ENCODE measurements at regions not wholly inside any gene's neighbourhood (a gene's known extent, or its start where the extent isn't known, plus 50 kb on each side); places are given as distances from the start of the nearest gene placed in this dataset.

DNA sequence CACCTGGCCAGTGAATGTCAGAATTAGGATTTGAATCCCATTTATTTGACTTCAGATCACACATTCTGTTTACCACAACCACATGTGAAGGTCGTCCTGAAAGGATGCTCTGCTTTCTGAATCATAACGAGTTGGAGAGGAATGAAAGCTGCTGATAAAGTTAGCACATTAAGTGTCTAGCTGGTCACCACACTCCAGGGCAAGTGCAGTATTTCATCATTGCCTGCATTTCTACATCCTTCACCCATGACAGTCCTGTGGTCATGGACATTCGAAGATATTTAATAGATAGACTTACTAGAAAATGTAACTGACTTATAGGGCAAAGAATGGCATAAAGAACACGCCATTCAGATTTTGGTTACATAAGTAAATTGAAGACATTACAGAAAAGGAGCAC lies 52.7 kb upstream of the ST6GALNAC3 start:
- no peak for TF ChIP-seq EZH2 (conservative IDR thresholded peaks at IDR 0.05; ENCODE audit: low read depth, low read length)
- TF ChIP-seq, protein P1, sequence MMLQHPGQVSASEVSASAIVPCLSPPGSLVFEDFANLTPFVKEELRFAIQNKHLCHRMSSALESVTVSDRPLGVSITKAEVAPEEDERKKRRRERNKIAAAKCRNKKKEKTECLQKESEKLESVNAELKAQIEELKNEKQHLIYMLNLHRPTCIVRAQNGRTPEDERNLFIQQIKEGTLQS (CRISPR knock-in tag; IDR thresholded peaks at IDR 0.05) = no peak
- TF ChIP-seq, protein P2, sequence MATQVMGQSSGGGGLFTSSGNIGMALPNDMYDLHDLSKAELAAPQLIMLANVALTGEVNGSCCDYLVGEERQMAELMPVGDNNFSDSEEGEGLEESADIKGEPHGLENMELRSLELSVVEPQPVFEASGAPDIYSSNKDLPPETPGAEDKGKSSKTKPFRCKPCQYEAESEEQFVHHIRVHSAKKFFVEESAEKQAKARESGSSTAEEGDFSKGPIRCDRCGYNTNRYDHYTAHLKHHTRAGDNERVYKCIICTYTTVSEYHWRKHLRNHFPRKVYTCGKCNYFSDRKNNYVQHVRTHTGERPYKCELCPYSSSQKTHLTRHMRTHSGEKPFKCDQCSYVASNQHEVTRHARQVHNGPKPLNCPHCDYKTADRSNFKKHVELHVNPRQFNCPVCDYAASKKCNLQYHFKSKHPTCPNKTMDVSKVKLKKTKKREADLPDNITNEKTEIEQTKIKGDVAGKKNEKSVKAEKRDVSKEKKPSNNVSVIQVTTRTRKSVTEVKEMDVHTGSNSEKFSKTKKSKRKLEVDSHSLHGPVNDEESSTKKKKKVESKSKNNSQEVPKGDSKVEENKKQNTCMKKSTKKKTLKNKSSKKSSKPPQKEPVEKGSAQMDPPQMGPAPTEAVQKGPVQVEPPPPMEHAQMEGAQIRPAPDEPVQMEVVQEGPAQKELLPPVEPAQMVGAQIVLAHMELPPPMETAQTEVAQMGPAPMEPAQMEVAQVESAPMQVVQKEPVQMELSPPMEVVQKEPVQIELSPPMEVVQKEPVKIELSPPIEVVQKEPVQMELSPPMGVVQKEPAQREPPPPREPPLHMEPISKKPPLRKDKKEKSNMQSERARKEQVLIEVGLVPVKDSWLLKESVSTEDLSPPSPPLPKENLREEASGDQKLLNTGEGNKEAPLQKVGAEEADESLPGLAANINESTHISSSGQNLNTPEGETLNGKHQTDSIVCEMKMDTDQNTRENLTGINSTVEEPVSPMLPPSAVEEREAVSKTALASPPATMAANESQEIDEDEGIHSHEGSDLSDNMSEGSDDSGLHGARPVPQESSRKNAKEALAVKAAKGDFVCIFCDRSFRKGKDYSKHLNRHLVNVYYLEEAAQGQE (IDR thresholded peaks at IDR 0.05; ENCODE audit: borderline replicate concordance in 1 of 2, low read depth in 1 of 2, low read length in 2 of 2) = no peak
- no peak for TF ChIP-seq JUND (CRISPR knock-in tag; IDR thresholded peaks at IDR 0.05)
- TF ChIP-seq, protein P3, sequence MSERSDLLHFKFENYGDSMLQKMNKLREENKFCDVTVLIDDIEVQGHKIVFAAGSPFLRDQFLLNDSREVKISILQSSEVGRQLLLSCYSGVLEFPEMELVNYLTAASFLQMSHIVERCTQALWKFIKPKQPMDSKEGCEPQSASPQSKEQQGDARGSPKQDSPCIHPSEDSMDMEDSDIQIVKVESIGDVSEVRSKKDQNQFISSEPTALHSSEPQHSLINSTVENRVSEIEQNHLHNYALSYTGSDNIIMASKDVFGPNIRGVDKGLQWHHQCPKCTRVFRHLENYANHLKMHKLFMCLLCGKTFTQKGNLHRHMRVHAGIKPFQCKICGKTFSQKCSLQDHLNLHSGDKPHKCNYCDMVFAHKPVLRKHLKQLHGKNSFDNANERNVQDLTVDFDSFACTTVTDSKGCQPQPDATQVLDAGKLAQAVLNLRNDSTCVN (CRISPR knock-in tag; IDR thresholded peaks at IDR 0.05; ENCODE audit: borderline replicate concordance) = no peak
- no peak for TF ChIP-seq EED (CRISPR knock-in tag; IDR thresholded peaks at IDR 0.05)
- TF ChIP-seq, protein P4, sequence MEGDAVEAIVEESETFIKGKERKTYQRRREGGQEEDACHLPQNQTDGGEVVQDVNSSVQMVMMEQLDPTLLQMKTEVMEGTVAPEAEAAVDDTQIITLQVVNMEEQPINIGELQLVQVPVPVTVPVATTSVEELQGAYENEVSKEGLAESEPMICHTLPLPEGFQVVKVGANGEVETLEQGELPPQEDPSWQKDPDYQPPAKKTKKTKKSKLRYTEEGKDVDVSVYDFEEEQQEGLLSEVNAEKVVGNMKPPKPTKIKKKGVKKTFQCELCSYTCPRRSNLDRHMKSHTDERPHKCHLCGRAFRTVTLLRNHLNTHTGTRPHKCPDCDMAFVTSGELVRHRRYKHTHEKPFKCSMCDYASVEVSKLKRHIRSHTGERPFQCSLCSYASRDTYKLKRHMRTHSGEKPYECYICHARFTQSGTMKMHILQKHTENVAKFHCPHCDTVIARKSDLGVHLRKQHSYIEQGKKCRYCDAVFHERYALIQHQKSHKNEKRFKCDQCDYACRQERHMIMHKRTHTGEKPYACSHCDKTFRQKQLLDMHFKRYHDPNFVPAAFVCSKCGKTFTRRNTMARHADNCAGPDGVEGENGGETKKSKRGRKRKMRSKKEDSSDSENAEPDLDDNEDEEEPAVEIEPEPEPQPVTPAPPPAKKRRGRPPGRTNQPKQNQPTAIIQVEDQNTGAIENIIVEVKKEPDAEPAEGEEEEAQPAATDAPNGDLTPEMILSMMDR (CRISPR knock-in tag; IDR thresholded peaks at IDR 0.05) = no peak
- no peak for TF ChIP-seq ZBTB3 (CRISPR knock-in tag; IDR thresholded peaks at IDR 0.05; ENCODE audit: borderline replicate concordance, low read depth)
- no peak for TF ChIP-seq ZNF343 (CRISPR knock-in tag; IDR thresholded peaks at IDR 0.05)
- no peak for TF ChIP-seq SRSF1 (optimal IDR thresholded peaks at IDR 0.05; ENCODE audit: low read depth, low read length)
- TF ChIP-seq, protein P5, sequence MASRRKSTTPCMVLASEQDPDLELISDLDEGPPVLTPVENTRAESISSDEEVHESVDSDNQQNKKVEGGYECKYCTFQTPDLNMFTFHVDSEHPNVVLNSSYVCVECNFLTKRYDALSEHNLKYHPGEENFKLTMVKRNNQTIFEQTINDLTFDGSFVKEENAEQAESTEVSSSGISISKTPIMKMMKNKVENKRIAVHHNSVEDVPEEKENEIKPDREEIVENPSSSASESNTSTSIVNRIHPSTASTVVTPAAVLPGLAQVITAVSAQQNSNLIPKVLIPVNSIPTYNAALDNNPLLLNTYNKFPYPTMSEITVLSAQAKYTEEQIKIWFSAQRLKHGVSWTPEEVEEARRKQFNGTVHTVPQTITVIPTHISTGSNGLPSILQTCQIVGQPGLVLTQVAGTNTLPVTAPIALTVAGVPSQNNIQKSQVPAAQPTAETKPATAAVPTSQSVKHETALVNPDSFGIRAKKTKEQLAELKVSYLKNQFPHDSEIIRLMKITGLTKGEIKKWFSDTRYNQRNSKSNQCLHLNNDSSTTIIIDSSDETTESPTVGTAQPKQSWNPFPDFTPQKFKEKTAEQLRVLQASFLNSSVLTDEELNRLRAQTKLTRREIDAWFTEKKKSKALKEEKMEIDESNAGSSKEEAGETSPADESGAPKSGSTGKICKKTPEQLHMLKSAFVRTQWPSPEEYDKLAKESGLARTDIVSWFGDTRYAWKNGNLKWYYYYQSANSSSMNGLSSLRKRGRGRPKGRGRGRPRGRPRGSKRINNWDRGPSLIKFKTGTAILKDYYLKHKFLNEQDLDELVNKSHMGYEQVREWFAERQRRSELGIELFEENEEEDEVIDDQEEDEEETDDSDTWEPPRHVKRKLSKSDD (CRISPR knock-in tag; IDR thresholded peaks at IDR 0.05; ENCODE audit: low read depth) = no peak

Data from HepG2 (cell line).